ENCODE measurements at regions not wholly inside any gene's neighbourhood (a gene's known extent, or its start where the extent isn't known, plus 50 kb on each side); places are given as distances from the start of the nearest gene placed in this dataset.

GRCh38 chr15:70172124-70172523 lies 74.4 kb upstream of the TLE3 start:
- TF ChIP-seq, protein P1, sequence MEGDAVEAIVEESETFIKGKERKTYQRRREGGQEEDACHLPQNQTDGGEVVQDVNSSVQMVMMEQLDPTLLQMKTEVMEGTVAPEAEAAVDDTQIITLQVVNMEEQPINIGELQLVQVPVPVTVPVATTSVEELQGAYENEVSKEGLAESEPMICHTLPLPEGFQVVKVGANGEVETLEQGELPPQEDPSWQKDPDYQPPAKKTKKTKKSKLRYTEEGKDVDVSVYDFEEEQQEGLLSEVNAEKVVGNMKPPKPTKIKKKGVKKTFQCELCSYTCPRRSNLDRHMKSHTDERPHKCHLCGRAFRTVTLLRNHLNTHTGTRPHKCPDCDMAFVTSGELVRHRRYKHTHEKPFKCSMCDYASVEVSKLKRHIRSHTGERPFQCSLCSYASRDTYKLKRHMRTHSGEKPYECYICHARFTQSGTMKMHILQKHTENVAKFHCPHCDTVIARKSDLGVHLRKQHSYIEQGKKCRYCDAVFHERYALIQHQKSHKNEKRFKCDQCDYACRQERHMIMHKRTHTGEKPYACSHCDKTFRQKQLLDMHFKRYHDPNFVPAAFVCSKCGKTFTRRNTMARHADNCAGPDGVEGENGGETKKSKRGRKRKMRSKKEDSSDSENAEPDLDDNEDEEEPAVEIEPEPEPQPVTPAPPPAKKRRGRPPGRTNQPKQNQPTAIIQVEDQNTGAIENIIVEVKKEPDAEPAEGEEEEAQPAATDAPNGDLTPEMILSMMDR (IDR thresholded peaks at IDR 0.05) = no peak
- TF ChIP-seq POLR2AphosphoS5 (IDR thresholded peaks at IDR 0.05) (no peak), POLR2A (IDR thresholded peaks at IDR 0.05) (no peak), EP300 (IDR thresholded peaks at IDR 0.05) (no peak)

Measured in stomach (tissue), 4 donors.